NCI-H1105 (cell line): ENCODE measurements at regions not wholly inside any gene's neighbourhood (a gene's known extent, or its start where the extent isn't known, plus 50 kb on each side); places are given as distances from the start of the nearest gene placed in this dataset.
"Not testable (repeated sequence)": the region's sequence is repeated elsewhere in the genome, so short reads cannot be mapped to it uniquely, and the experiment has no call there.

Experiments
- DNase-seq: peaks from one replicate; lab custom pipeline; 2025; lab: John Stamatoyannopoulos, UW

DNA sequence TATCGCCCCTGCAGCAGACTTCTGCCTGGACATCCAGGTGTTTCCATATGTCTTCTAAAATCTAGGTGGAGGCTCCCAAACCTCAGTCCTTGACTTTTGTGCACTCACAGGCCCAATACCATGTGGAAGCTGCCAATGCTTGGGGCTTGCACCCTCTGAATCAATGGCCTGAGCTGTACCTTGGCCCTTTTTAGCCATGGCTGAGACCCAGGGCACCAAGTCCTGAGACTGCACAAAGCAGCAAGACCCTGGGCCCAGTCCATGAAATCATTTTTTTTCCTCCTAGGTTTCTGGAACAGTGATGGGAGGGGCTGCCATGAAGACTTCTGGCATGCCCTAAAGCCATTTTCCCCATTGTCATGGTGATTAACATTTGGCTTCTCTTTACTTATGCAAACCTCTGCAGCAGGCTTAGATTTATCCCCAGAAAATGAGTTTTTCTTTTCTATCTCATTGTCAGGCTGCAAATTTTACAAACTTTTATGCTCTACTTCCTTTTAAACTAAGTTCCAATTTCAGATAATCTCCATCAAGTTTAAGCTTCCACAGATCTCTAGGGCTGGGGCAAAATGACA, 1445.8 kb upstream of the FLRT2 start:
- DNase-seq: no peak

DNA sequence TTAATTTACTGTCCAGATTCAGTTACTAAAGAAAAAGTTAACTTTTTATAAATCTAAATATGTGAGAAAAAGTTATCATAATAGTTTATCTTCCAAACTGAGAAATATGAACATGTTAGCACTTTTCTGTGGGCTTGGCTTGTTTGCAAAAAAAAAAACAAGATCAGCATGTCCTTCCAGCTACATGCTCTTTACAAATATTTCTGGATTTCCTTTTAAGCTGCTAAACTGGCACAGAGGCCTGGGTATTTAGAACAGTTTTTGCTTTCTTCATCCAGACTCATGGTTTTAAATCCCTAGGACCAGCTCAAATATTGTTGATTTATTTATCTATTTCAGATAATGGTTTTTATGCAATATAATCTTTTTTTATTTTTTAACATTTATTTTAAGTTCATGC, 1444.5 kb upstream of the FLRT2 start:
- no peak for DNase-seq

DNA sequence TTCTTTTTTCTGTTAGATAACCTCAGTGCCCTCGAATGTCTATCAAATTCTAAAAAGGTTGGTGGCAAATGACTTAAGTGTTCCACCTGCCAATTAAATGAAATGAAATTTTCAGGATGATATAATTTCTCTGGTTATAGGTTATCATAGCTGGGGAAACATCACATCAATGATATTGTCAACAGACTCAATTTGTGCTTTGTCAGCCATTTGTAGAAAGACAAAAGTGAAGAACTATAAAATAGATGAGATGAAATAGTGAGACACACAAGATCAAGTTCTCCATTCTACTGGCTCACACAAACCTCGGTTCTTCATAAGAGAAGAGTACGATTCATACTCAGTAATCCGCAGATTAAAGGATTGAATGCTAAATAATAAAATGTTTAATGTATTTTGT, 1443.2 kb upstream of the FLRT2 start:
- no peak for DNase-seq

DNA sequence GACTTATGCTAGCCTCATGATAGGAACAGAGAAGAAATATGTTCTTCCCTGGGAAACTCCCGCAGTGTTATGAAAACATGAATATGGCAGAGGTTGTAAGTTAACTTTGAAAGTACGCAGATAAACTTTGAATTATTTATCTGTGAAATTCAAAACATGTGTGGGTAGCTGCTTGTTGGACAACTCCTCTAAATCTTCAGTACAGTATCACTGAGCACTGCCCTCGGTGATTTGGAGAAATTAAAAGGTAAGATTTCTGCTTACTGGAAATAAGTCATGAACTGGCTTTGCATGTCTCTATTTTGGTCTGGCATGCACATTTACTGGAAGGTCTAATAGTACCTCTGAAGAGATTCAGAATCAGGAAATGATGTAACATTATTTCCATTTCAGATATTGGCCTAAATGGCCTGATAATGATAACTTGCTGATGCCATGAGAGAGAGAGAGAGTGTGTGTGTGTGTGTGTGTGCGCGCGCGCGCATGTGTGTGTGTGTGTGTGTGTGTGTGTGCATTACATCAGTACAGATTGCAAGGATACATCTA, 1441.9 kb upstream of the FLRT2 start:
- DNase-seq: no peak

DNA sequence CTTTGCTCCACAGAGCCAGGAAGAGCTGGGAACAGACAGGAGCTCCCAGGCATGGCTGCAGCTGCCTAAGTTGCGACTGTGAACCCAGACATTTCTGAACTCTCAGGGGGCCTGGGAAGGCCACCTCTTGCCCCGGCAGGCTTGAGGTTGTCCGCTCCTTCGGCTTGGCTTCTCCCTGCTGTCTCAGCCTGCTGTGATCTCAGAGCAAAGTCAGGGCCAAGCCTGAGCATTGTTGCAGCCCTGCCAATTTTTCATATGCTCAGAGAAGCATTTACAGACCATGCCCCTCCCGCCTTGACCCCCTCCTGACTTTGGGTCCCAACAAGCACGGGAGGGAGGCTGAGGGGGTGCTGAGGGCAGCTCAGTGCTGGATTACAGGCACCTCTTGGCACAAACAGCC, 1439.1 kb upstream of the FLRT2 start:
- no peak for DNase-seq

DNA sequence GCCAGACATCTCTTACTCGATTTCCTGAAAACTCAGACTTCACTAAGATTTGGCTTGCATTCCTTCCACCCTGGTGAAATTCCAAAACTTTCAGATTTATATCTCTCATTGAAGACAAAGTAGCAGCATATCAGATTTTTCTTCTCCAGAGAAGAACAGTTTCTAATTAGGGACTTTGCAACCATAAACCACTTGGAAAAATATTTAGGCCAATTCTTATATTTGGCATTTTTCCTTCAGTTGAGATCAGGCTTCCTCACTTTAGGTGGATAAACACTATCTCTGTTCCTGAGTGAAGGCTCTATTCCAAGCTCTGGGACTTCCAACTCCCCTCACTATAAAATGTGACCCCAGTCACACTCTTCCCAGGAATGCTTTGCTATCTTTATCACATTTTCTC, 1434.3 kb upstream of the FLRT2 start:
- DNase-seq: no peak

DNA sequence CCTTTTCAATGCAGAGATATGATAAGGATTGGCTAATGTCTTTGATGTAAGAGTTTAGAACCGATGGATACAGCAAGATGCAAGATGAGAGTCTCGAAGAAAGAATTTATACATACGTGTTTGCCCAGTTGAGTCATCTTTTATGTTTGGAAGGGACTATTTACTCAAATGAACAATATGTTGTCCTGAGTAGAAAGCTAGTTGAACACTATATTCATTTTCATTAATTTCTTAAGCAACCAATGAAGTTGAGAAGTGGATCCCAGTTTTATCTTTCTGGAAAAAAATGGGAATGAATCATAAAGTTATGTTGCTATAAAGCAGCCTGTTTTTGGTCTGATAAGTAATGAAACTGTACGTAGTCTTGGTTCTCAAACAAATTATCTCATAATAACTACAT, 1431.7 kb upstream of the FLRT2 start:
- DNase-seq: no peak

DNA sequence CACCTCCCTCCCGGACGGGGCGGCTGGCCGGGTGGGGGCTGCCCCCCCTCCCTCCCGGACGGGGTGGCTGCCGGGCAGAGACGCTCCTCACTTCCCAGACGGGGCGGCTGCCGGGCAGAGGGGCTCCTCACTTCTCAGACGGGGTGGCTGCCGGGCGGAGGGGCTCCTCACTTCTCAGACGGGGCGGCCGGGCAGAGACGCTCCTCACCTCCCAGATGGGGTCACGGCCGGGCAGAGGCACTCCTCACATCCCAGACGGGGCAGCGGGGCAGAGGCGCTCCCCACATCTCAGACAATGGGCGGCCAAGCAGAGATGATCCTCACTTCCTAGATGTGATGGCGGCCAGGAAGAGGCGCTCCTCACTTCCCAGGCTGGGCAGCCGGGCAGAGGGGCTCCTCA, 1430.4 kb upstream of the FLRT2 start:
- not testable (repeated sequence) for DNase-seq

DNA sequence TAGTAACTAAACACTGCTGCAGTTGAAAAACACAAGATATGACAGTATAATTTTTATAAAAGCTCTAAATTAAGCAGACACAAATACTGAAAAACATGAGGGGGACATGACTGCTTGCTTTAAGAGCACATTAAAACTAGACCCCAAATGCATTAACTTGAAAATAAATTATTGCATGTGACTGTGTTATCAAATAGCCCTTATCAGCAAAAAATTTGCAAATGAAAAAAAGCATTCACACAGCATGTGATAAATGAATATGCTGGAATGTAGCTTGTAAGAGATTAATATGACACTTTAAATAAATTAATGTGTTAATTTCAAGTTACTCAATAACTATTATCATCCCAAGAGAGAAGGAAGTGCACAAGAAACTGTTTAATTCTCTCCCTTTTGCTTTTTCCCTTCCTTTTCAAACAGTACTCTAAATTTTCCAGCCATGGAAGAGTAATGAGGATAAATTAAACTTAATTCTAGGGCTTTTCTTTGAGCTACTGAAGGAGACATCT, 1422.1 kb upstream of the FLRT2 start:
- no peak for DNase-seq

DNA sequence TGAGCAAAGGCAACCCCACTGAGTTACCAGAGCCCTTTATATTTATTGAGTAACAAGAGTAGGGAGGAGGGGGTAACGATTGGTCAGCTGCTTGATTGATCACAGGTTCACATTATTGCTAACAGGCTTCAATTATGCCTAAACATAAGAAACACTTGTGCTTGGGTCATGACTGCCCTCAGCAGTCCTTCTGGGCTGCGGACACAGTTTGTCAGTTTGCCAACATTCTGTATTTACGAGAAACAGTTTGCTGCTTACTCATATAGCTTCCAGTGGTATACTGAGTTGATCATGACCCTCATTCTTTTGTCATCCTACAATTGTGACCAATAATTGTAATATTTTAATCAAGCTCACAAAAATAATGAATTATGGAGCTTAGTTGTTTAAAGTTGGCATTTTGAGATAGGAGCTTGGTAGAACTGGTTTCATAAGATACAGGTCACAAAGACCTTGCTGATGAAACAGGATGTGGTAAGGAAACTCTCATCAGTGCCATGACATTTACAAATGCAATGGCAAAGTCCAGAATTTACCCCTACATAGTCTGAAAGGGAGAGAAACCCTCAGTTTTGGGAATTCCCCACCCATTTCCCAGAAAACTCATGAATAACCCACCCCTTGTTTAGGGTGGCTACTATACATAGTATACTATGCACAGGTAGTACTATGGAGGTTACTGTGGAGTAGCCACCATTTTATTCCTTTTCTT, 1421.0 kb upstream of the FLRT2 start:
- no peak for DNase-seq

DNA sequence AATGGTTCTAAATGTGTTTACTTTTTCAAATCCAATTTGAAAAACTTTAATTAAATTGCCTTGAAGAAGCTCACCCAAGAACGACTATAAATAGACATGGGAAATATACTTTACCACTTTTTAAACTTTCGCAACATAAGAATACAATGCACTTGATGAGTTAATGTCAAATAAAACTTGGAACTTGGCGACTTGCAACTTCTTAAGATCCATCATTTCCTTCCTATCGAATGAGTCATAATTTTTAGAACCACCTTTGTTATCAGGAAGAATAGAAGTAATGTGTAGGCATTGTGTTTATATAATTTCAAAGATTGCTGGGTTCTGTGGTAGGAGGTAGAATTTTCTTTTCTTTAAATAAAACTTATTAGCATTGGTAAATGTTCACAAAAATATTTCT, 1417.4 kb upstream of the FLRT2 start:
- no peak for DNase-seq

DNA sequence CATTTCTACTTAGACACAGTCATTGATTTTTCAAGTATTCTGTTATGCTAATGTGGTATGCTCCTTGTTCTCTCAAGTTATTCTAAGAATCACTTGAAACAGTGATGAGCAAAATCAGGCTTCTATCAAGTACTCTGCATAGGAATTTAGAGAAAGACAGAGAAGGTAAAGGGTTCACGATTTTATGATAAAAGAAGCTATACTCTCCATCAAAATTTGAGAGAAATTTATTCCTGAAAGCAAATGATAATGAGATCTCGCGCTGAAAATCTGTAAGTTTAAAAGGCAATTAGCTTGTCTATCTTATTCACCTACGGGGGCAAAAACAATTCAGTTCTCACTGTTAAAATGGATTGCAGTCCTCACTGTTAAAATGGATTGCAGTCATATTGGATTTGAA, 1404.3 kb upstream of the FLRT2 start:
- DNase-seq: no peak

DNA sequence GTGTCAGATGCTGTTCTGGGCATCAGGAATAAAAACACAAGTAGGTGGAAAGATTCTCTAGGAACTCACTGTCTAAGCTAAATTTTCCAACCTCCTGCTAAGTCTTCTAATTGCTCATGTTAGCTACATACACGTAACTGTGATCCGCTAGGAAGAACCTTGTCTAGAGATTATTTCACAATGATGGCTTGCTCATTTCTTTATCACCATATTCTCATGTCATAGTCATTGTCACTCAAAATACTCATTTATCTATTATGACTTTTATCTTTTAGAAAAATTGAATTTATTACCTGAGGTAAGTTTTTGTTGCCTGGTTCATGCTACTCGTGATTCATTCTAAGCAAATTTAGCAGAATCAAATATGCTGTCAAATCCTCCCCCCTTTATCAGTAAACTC, 1402.4 kb upstream of the FLRT2 start:
- DNase-seq: no peak

DNA sequence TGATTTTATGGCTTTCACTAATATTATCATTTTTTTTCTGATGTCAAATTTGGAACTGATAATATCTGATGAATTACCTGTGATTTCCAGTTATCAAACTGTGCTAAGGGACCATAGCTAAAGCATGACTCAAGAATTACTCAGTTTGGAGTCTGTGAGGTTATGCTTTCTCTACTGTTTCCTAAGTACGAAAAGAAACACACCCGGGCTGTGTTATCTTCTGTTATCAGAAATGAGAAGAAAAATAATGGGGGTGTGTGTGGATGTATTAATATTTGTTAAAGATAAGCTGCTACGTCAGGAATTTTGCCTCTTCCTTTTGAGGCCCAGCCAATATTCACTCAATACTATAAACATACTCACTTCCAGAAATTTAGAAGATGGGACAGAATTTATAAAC, 1401.9 kb upstream of the FLRT2 start:
- no peak for DNase-seq

DNA sequence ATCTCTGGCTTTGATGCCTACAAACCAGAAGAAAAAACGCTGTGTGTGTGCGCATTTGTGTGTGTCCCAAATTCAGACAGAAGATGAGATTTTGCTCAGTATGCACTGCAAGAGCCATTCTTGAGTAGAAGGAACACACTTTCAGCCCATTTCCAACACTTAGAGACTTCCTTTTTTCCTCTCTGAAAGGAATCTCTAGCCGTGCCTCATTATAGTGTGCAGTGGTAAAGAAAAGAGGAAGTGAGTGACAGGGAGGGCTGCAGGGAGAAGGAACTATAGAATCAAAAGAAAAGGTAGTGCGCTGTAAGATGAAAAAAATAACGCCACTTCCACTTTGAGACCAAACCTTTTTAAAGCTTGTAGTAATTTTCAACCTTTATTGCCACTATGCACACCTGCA, 1400.9 kb upstream of the FLRT2 start:
- DNase-seq: no peak

DNA sequence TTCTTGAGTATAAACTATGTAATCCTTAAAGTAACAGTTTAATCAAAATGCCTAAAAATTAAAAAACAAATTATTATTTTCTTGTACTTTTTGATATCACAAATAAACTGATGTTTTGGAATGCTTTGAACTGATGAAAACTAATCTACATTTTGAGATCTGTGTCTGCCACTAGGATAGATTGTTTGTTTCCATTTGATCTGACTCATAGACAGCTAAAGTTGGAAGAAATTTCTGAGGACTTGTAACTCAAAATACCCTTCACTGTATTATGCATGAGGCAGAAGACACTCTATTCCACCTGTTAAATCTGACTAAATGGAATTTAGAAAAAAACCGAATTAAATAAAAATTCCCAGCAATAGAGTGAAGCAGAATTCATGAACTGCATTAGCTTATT, 1400.0 kb upstream of the FLRT2 start:
- no peak for DNase-seq

DNA sequence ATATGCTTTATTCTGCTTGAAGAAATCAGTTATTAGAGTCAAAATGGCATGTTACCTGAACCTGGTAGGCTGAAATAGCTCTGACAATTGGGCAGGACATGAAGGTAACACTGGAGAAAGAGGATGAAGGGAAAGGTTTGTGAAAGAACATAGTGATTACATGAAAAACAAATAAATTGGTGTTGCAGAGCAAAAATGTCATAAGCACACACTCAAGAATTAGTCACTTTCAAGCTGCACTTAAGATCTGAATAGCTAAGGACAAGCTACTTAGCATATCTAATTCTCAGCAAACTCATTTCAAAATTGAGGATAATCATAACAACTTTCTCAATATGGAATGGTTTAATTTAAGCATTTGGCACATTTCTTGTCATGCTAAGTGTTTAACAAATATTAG, 1398.0 kb upstream of the FLRT2 start:
- no peak for DNase-seq

DNA sequence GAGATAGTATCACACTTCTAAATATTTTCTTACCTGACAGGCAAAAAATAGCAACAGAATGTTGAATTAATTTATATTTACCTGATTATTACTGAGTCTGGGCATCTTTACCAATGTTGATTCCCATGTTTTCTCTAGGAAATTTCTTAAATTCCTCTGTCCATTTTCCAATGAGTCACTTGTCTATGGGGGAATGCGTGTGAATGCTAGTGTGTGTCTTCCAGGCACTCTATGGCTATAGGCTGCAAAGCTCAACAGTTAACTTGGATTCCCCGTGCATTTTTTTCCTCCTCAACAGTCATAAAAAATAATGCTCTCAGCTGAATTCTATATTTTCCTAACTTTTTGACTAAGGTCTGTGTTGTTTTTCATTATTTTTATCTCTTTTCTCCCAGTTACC, 1385.8 kb upstream of the FLRT2 start:
- no peak for DNase-seq

DNA sequence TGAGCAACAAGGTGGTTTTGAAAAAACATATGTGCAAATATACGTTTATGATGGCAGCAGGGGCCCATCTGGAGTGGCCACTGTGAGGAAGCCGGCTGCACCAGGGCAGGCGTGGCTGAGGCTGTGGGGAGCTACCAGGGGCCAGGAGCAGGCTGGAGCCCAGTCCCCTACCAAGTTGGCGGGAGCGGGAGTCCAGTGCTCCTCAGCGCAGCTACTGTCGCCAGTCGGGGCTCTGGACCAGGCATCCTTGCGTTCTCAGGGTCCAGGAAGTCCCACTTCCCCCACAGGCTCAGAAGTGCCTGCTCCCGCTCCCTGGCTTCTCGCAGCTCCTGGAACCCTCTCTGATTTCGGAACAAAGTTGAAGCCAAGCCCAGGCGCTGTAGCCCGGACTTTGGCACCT, 1377.5 kb upstream of the FLRT2 start:
- DNase-seq: no peak

DNA sequence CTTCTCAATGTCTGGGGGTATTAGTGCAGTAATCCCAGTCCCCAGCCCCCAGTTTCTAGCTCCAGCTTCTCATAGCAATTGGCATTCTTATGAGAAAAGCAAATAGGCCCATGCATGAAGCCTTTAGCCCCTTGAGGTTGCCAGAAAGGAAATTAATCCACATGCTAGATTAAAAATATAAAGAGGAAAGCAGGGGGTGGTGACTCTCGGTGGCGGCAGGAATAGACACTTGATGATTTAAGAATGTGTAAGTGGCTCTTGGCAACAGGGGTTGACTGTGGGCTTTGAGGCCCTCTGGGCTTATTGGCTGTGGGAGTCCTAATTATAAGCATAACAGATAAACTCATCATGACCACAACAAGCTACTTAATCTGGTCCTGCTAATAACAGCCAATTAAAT, 1367.3 kb upstream of the FLRT2 start:
- peak; percentile 58 for DNase-seq

DNA sequence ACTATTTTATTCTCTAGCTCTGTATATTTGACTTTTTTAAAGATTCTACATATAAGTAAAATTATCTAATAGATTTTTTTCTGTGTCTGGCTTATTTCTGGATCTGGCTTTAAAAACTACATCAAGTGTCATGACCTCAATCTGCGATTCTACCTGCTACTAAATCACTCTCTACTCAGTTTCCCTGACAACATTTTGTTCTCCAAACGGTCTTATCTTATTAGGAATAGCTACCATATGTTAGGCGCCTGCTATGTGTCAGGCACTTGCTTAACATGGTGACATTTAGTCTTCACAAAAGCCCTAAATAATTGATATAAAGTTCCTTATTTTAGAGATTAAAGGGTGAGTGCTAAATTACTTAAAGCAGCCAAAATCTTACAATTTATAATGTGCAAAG, 1362.9 kb upstream of the FLRT2 start:
- no peak for DNase-seq

DNA sequence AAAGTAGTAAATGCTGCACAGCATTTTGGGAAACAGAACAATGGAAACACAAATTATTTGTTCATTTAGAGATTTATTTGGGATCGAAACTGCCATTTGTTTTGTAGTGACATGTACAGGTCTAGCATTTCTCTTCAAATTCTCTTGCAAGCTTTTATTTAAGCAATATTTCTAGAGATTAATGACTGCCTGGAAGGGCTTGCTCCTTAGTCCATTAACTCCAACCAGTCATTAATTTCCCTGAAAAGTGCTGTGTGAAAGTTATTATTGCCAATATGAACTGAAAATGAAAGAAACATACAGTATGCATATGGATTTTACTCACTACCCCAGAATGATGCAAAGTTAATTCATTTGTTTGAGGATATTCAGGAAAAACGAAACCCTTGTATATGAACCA, 1349.6 kb upstream of the FLRT2 start:
- DNase-seq: no peak

DNA sequence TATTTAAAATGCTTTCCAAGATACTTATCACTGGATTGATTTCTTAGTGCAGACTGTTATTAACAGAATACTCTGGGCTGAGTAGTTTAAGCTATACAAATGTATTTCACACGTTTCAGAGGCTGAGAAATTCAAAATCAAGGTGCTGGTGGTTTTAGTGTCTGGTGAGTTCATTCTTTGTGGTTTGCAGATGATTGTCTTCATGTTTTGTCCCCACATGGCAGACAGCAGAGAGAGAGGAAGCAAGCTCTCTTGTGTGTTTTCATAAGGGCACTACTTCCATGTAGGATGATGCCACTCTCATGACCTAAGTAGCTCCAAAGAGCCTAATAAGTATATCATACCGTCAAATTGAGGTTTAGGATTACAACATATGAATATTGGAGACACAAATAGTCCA, 1348.9 kb upstream of the FLRT2 start:
- no peak for DNase-seq

DNA sequence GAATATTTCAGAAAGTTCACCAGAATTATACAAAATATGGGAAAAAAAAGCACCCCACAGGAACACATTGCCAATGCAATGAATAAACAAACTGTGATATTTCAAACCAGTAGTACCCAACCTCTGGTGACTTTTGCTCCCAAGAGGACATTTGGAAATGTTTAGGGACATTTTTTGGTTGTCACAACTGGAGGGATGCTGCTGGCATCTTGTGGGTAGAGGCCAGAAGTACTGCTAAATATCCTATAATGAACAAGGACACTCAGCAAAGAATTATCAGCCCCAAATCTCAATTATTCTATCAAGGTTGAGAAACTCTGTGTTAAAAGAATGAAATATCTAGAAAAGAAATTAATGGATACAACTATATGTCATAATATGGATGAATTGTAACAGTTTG, 1334.4 kb upstream of the FLRT2 start:
- DNase-seq: no peak
